Kidney glomerular epithelial cell (primary cell): ENCODE measurements at regions not wholly inside any gene's neighbourhood (a gene's known extent, or its start where the extent isn't known, plus 50 kb on each side); places are given as distances from the start of the nearest gene placed in this dataset.
A peak's percentile ranks its signal among the peaks of the same experiment; 100 is the strongest.
"Not testable (repeated sequence)": the region's sequence is repeated elsewhere in the genome, so short reads cannot be mapped to it uniquely, and the experiment has no call there.

Experiments used
- DNase-seq: peaks from one replicate; lab custom pipeline; 2025; lab: John Stamatoyannopoulos, UW

DNA sequence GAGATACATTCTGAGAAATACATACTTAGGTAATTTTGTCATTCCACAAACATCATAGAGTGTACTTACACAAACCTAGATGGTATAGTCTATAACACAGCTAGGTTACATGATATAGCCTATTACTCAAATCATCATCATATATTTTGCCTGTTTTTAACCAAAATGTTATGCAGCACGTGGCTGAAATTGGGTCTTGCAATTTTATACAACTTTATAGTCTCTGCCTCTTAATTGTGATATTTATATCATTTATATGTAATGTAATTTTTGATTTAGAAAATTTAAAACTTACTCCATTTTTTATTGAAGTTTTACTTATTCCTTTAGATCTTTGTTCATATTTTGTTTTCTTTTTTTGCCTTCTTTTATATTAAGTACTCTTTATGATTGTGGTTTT is 350.7 kb upstream of the DCN start:
- DNase-seq, result no peak

DNA sequence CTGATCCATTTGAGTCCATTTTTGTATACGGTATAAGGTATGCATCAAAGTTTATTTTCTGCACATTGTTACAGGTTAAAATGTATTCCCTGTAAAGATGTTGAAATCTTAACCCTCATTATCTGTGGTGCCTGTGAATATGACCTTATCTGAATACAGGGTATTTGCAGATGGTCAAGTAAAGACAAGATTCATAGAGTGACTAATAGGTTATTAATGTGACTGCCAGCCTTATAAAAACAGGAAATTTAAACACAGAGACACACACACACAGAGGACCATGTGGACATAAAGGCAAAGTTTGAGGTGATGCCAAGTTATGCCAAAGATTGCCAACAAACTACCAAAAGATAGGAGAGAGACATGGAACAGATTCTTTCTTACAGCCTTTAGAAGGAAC is 347.2 kb upstream of the DCN start:
- DNase-seq, result peak; percentile 19

DNA sequence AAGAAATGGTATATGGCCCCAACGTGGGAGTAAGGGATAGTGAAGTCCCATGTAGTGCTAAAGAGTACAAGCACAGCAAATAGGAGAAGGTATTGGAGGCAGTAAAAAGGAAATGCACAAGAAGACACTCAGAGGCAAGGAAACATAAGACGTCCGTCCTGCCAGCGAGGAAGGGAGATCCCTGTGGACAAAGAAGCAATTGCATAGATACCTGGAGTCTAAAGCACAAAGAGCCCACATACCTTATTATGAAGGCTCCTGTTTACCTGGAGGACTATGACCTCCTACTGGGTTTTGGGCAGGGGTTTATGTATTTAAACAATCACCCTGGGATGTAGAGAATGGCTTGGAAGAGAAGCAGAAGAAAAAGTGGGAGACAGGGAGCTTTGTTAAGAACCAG is 341.2 kb upstream of the DCN start:
- DNase-seq, result no peak

DNA sequence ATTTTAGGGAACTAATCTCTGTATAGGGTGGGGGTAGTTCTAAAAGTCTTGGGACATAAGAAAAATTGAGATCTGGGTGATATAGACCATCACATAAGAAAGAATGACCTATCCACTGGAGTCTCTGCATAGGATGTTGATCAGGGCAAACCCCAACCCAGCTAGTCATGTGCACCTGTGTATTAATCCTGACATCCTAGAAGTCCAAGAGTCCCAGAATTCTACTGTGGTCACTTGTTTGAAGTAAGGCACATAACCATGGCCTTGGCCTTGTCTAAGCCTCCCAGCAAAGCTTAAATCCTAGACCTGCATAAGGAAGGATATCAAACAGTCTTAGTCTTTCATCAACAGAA is 334.1 kb upstream of the DCN start:
- no peak for DNase-seq

DNA sequence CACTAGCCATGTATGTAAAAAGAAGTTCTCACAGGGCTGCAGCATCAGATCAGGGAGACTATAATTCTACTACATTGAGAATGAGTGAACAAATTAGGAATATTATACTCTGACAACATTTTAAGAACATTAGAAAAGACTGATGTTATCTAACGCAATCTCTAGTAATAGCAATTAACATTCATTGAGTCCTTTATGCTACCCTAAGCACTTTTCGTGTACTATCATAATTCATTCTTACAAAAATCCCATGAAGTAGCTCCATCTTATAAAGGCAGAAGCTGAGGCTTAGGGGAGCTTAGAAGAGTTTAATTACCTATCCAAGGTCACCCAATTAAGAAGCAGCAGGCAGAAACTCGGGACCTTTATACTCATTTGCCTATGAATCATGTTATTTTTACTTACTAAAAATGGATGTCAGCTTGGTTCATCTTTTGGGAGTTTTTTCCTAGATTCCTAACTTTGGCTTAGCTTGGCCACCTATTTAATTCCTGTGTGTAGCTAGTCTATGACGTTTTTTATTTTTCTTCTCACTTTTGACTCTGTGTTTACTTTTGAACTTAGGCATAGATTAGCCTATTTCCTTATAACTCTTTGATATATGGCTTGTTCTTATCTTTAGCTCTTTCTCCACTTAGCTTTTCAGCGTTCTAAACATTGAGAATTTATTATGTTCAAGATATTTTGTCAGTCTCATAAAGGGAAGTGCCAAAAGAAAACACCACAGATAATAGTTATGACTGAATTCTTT is 333.5 kb upstream of the DCN start:
- no peak for DNase-seq

DNA sequence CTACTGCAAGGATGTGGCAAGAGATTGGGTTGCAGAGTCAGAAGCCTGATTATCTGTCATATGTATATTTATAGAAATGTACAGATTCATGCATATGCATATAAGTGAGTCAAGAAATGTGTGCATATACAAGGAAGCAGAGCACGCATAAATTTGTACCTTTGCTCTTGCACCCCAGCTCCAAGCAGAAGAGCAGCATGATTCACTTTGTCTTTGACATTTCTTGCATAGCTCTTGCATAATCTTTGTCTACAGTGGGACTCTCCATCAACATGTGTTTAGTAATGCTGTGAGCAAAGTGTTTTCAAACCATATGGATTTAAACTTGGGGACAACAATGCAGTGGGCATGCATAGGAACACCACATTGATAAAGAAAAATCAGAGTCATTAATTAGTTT is 330.7 kb upstream of the DCN start:
- no peak for DNase-seq

DNA sequence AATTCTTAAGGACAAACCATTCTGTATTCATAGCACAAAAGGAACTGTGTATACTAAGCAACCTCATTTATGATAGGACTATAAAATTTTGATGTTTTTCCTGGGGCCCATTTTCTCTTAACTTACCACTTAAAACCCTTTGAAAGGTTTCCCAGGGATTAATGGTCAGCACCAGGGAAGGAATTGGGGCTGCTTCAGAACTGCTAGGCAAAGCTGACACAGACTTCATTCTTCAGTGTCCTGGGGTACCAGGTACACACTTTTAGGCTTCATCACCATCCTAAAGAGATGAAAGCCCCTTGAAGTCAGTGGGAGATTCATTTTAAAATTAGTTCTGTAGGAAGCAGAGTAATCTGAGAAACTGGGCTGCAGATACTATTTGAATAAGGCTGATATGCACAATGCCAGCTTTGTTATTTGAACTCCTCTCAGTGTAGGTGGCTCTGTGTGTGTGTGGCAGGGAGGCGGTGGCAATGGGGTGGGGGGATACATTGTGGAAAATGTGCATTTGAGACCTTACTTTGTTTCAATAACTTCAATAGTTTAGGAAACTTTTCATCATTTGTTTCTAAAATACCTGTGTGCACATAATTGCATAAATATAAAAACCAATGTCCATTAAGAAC is 329.3 kb upstream of the DCN start:
- DNase-seq, result no peak

DNA sequence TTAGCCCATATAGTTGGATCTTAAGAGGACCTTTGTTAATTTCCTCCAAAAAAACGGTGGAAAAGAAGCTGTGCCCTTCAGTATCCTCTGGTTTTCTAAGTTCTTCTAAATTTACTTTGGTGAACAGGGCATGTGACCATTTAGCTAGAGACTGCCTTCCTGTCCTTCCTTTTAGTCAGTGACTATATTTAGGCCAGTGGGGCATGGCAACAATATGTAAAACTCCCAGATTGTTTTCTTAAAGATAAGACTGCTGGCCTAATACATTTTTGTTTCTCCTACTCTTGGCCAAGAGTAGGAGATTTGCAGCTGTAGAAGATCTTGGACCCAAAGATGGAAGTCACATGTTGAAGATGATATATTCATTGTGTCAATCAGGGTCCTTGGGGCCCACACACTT is 325.1 kb upstream of the DCN start:
- DNase-seq, result no peak

DNA sequence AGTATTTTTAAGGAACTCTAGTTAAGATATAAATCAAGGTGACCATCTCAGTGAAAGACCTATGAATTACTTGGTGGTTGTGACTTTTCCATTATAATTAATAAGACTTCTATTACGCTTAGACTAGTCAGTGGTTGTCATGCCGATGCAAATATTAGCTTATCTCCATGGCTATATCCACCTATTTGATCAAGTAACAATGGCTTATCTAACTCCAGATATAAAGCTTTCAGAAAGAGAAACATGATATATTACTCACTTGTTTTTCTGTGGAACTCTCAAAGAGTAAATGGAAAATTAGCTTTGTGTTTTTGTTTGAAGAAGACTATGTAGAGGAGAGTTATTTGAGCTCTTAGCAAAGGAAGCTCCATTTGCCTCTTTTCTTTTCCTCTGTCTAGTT is 323.8 kb upstream of the DCN start:
- no peak for DNase-seq

DNA sequence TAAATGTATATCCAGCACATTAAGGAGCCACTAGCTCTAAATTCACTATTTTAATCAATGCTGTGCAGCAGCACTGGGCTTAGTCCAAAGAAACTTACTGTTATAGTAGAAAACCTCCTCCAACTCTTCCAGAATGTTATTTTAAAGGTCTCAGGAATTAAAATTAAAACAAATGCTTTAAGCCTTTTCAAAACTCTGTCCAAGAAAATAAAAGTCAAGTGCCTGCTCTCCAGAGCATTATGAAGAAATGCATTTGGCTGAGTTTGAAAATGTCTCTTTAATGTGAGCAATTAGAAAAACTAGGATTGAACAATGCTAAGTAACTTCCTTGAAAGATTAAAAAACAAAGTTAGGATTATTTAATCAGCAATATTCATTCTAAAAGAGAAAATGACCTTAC is 322.4 kb upstream of the DCN start:
- DNase-seq, result no peak

DNA sequence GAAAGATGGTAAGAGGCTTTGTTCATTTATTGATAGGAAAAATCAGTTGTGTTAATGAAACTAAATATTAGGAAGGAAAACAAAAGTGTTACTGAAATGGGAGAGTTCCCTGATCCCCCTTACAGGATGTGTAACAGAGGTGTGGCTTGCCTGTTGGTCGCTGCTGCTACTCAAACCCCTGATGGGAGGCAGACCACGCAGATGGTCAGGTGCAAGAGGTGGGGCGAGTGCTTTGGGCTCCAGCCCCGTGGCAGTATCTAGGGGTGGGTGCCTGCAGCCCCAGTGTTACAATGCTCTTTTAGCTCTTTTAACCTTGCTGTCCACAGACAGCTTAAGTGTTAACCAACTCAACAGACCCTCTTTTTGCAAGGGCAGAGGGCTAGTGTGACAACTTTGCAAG is 319.6 kb upstream of the DCN start:
- DNase-seq, result no peak

DNA sequence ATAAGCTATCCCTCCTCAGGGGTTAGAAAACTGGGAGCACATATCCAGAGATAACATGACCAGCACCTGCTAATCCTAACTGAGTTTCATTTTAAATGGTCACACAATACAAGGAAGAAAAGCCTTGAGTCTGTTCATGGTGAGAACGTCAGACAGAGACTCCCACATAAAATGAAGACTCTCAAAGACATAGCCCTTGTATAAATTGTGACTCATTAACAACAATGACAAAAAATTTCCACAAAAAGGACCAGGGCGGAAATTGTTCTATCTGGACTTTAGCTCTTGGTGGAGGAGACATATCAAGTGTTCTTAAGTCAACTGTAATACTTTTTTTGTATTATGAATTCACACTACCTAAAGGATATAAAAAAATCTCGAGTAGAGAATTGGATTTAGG is 313.7 kb upstream of the DCN start:
- DNase-seq, result no peak

DNA sequence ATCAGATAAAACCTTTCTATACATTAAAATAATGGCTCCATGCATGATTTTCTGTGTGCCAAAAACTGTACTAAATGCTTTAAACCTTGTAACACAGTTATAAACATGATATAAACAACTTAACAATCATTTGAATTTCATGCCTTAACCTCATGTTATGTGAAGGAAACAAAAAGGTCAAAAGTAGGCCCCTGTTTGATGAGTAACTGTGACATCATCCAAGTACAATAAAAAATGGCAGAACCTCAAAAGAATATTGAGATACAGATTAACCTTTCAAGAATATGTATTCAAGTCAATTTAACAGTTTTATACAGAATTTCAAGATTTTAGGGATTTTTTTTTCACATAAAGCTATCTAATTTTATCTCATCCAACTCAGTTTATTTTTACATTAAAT is 310.7 kb upstream of the DCN start:
- no peak for DNase-seq

DNA sequence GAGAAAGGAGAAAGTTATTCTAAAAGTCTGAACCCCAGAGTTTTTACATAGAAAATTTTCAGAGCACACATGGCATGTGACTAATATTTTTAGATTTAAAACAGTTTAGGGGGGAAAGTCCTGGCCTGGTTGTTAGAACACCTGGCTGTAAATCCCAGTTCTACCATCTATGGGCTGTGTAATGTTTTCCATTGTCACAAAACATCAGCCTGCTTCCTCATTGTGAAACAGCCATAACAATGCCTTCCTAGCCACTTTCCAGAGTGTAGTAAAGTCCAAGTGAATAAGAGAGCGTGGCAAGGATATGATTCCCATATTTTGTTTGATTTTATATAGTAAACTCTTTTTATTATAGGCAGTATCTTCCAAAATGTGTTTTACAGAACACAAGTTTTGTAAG is 310.0 kb upstream of the DCN start:
- no peak for DNase-seq

DNA sequence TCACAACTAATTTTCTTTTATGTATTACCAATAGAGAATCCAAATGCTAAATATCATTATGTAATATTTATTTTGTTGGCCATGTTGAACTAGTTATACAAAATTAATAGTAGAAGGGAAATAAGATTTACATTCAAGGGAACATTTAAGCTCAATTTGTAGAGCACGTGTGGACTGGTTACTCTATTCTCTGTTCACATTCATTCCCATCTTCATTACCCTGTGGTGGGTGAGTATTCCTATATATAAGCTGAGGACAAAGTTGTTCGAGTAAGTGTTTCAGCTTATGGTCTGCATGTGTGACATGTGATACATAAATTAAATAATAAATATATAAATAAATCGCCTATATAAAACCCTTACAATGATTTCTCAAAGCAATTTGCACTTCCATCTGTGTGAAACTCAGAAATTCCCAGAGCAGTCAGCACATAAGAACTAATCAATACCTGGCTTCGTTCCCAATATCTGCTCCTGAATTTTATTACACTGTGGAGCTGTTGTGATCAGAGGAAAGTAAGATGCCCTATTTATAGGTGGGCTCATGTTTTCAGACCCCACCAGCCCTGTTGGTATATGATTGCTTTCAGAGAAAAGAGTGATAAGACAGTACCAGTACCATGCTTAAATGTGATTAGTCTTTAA is 308.2 kb upstream of the DCN start:
- DNase-seq, result no peak

DNA sequence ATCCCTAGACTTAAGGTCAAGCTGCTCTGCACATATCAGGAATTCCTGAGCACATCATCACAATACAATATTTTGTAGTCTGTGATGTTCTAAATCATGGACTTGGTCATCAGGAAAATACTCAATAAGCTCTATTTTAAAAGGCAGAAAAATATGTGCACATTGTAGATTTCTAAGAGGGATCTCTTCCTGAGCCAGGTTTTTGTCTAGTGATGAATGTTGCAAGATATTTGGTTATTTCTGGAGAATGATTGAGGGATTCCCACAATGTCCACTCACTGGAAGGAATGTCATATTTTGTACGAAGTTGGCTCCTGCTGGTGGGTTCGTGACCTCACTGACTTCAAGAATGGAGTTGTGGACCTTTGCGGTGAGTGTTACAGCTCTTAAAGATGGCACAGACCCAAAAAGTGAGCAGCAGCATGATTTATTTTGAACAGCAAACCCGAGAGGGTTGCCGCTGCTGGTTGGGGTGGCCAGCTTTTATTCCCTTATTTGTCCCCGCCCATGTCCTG is 300.9 kb upstream of the DCN start:
- DNase-seq, result peak; percentile 8

DNA sequence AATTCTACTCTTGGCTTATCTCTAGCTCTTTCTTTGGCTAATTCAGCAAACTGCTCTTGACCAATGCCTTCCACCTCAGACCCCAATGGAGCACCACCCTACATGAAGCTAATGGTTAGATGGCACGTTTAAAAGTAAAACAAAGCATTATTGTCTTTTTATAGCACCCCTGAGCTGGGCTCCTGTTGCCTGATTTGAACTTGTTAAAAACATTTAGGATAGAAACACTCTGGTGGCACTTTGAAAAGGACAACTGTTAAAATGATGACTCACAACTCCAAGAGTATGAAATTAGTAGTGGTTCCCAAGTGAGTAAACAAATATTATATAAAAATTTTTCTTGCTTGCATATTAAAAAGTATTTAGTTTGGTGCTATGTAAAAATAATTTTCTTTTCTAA is 299.6 kb upstream of the DCN start:
- DNase-seq, result no peak

DNA sequence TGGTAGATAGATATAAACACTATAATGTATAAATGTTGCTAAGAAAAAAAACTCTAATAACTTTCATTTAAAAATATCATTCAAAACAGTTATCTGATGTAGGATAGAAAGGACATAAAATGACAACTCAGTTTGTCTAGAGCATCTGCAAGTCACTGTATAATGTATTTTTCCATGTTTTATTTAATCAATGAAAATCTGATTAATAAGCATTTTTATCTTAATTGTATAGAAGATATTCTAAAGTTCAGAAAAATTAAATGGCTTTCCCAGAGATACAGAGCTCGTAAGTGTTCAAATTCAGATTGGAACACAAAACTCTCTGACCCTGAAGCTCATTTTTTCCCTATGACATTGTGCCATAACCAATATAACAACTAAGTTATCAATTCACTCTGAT is 295.9 kb upstream of the DCN start:
- DNase-seq, result no peak

DNA sequence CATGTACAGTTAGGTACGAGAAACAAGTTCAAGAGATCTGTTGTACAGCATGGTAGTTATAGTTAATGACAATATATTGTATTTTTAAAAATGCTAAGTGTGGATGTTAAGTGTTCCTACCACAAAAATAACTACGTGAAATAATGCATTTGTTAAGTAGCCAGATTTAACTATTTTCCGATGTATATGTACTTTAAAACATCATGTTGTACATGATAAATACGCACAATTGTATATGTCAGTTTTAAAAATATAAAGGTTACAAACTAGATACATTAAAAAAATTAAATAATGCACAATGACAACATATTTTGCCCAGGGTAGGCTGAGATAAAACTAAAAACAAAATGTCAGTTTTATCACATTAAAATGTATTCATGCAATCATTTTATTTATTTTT is 285.1 kb upstream of the DCN start:
- DNase-seq, result no peak

DNA sequence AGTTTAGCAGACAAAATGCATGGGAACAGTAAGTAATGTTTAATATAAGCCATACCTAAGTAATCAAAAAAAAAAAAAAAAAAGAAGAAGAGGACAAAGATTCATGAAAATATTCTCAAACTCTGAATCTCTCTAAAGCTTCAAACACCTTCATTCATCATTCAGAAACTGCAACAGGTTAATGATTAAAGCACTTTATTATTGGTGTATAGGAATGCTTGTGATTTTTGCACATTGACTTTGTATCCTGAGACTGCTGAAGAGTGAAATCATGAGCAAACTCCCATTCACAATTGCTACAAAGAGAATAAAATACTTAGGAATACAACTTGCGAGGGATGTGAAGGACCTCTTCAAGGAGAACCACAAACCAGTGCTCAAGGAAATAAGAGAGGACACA is 278.4 kb upstream of the DCN start:
- no peak for DNase-seq

DNA sequence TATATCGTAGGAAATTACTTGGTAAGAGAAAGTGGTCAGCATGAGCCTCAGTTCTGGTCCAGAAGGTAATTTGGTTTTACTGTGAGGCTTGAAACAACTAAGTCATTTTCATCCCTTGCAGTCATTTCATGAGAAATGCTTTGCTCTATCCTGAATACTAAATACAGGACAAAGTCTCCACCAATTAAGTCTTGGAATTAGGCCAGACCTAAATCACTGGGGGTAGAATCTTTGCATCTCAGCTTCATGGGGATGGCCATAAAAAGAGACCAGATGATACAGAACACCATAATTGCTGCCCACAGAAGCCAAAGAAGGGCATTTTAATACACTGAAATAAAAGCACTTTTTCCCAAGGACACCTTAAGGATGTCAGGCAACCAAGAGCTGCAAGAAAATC is 277.9 kb upstream of the DCN start:
- DNase-seq, result no peak

DNA sequence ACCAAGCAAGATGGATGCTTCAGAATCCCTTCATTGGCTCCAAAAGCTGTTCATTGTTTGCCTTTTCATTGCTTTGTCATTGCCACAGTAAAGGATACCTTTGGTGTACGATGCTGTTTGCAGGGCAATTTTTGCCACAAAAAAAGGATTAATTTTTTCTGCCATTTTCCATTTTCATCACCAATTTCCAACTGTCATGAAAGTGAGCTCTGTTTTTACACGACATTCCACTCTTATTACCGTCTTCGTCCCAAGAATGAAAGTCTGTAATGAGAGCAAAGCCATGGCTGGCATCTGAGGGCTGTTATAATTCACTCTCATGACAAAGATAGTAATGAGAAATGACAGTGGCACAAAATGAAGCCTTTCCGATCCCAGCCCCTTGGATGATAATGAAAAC is 272.7 kb upstream of the DCN start:
- no peak for DNase-seq

DNA sequence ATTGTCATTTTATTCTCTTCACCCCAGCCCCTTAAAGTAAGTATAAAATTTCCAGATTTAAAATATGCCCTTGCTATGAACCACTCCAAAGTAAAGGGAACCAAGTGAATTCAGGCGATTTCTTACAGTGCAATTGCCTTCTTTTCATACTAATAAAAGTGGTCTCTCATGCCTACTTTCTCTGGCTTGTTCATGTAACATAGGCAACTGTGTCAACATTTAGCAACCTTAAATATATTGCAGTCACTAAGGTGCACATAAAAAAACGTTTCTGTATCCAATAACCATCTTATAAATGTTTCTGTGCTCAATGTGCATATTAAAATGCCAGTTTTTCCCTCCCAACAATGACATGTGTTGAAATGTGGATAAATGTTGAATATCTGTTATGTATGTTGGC is 271.6 kb upstream of the DCN start:
- no peak for DNase-seq

DNA sequence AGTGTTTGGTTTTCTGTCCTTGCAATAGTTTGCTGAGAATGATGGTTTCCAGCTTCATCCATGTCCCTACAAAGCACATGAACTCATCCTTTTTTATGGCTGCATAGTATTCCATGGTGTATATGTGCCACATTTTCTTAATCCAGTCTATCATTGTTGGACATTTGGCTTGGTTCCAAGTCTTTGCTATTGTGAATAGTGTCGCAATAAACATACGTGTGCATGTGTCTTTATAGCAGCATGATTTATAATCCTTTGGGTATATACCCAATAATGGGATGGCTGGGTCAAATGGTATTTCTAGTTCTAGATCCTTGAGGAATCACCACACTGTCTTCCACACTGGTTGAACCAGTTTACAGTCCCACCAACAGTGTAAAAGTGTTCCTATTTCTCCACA is 269.8 kb upstream of the DCN start:
- not testable (repeated sequence) for DNase-seq
